ENCODE measurements at regions not wholly inside any gene's neighbourhood (a gene's known extent, or its start where the extent isn't known, plus 50 kb on each side); places are given as distances from the start of the nearest gene placed in this dataset.

GRCh38 chr3:73805435-73805834 lies 180.7 kb upstream of the PDZRN3 start:
- Histone ChIP-seq H3K36me3 (ENCODE audit: insufficient read depth, low read length) (no peaks in the 10 kb centered on the region), H4K20me1 (ENCODE audit: insufficient read depth) (no peaks in the 10 kb centered on the region), H3K4me3 (ENCODE audit: low read length) (no peak overlapping the region), H3K9me3 (ENCODE audit: low read length) (no peaks in the 10 kb centered on the region), H3K27me3 (ENCODE audit: insufficient read depth, low read depth, low read length) (no peaks in the 10 kb centered on the region), H3F3A (ENCODE audit: insufficient read depth, low read length, poor library complexity, severe bottlenecking) (no peaks in the 10 kb centered on the region), H3K27ac (ENCODE audit: low read length) (no peak overlapping the region), H3K9me2 (ENCODE audit: insufficient read depth, low read length) (no peaks in the 10 kb centered on the region), H3K9ac (ENCODE audit: low read length) (no peak overlapping the region), H2AFZ (ENCODE audit: low read depth, low read length) (no peak overlapping the region), H3K4me2 (ENCODE audit: low read length) (no peak overlapping the region), H3K79me2 (replicated peaks; ENCODE audit: insufficient read depth, low read length) (no peaks in the 10 kb centered on the region)
- no peak for TF ChIP-seq RAD21 (conservative IDR thresholded peaks at IDR 0.05)
- TF ChIP-seq TAF1 (IDR thresholded peaks at IDR 0.05; ENCODE audit: low read depth), result no peak
- no peak for TF ChIP-seq MXI1 (conservative IDR thresholded peaks at IDR 0.05; ENCODE audit: poor library complexity, severe bottlenecking)
- no peak for TF ChIP-seq EZH2 (IDR thresholded peaks at IDR 0.05; ENCODE audit: borderline replicate concordance, insufficient read depth, low read length, poor library complexity, severe bottlenecking)
- no peak for TF ChIP-seq REST (IDR thresholded peaks at IDR 0.05; ENCODE audit: borderline replicate concordance)
- TF ChIP-seq SMC3 (conservative IDR thresholded peaks at IDR 0.05; ENCODE audit: poor library complexity), result no peak
- no peak for TF ChIP-seq CTCF (IDR thresholded peaks at IDR 0.05; ENCODE audit: poor library complexity, severe bottlenecking)
- no peak for TF ChIP-seq POLR2AphosphoS5 (IDR thresholded peaks at IDR 0.05)
- no peak for TF ChIP-seq EP300 (conservative IDR thresholded peaks at IDR 0.05; ENCODE audit: poor library complexity, severe bottlenecking)

- Histone ChIP-seq H4K20me1 (ENCODE audit: insufficient read depth) (no peaks in the 10 kb centered on the region), H3K9me2 (ENCODE audit: insufficient read depth, low read length) (no peaks in the 10 kb centered on the region), H3F3A (ENCODE audit: insufficient read depth, low read length, poor library complexity, severe bottlenecking) (no peaks in the 10 kb centered on the region), H3K27ac (ENCODE audit: low read length) (no peak overlapping the region), H3K9ac (ENCODE audit: low read length) (no peak overlapping the region), H2AFZ (ENCODE audit: low read depth, low read length) (no peak overlapping the region), H3K27me3 (ENCODE audit: insufficient read depth, low read depth, low read length) (no peaks in the 10 kb centered on the region), H3K36me3 (ENCODE audit: insufficient read depth, low read length) (no peaks in the 10 kb centered on the region), H3K4me2 (ENCODE audit: low read length) (no peak overlapping the region), H3K9me3 (ENCODE audit: low read length) (no peaks in the 10 kb centered on the region), H3K4me3 (ENCODE audit: low read length) (no peak overlapping the region), H3K79me2 (replicated peaks; ENCODE audit: insufficient read depth, low read length) (no peaks in the 10 kb centered on the region)
- TF ChIP-seq REST (IDR thresholded peaks at IDR 0.05; ENCODE audit: borderline replicate concordance), result no peak
Measured at GRCh38 chr3:73804204-73804603, 179.5 kb upstream of the PDZRN3 start.
